Activated CD8-positive, alpha-beta T cell treated with anti-CD3 and anti-CD28 coated beads for 36 hours (primary cell): ENCODE measurements at regions not wholly inside any gene's neighbourhood (a gene's known extent, or its start where the extent isn't known, plus 50 kb on each side); places are given as distances from the start of the nearest gene placed in this dataset.

Source experiments
- ATAC-seq: fragments of 200-7000 bp; cut with Tn5 transposase; one replicate; pipeline ENCODE4 v1.10.0; 2021; ENCODE audit warnings: mild to moderate bottlenecking, moderate library complexity
- CTCF ChIA-PET: fragments of 350-600 bp; sonication (Branson Sonifier 250); formaldehyde crosslinking; loops from one replicate; lab custom pipeline; 2021; ENCODE audit warnings: antibody characterized with exemption; lab: Charles Lee
- POLR2A ChIA-PET: fragments of 350-600 bp; sonication (Branson Sonifier 250); formaldehyde crosslinking; loops from one replicate; lab custom pipeline; 2021; ENCODE audit warnings: antibody characterized with exemption; lab: Charles Lee
- DNase-seq: peaks from one replicate; pipeline ENCODE4 v3.0.0-alpha.2; 2020
- H3K27ac Mint-ChIP-seq: one replicate; pipeline ENCODE4 v1.8.0; 2021; ENCODE audit warnings: mild to moderate bottlenecking, mixed read lengths
- H3K27me3 Mint-ChIP-seq: one replicate; pipeline ENCODE4 v1.8.0; 2021; ENCODE audit warnings: mixed read lengths
- H3K36me3 Mint-ChIP-seq: one replicate; pipeline ENCODE4 v1.8.0; 2021; ENCODE audit warnings: low read depth, mixed read lengths
- H3K4me1 Mint-ChIP-seq: one replicate; pipeline ENCODE4 v1.8.0; 2021; ENCODE audit warnings: low read depth, mixed read lengths
- H3K4me3 Mint-ChIP-seq: one replicate; pipeline ENCODE4 v1.8.0; 2021; ENCODE audit warnings: mild to moderate bottlenecking, moderate library complexity, mixed read lengths
- H3K9me3 Mint-ChIP-seq: one replicate; pipeline ENCODE4 v1.8.0; 2021; ENCODE audit warnings: mixed read lengths
- intact Hi-C: fragments of 100-400 bp; cut with micrococcal nuclease; formaldehyde crosslinking; loops from one replicate; pipeline ENCODE4 v1.10.0; 2022
- TF ChIP-seq, protein P1 (sequence below): fragments of 200-600 bp; IDR thresholded peaks from one replicate; pipeline ENCODE4 v1.8.0; 2022; ENCODE audit warnings: antibody characterized with exemption, mild to moderate bottlenecking

DNA sequence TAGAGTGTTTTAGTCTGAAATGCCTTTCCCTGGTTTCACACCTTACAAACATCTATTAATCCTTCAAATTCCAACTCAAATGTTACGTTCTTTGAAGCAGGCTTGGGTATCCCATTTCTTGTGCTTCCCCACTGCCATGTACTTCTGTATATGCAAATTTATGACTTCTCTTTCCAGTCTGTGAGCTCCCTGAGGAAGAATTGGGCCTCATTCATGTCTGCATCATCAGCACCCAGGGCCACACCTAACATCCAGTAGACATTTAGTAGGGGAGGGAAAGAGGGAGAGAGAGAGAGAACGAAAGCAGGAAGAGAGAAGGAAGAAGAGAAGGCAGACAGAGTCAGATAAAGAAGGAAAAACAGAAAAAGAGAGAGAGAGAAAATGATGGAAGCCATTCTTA lies 53.3 kb upstream of the KY start:
- no peaks in the 10 kb centered on the region for H3K4me1 Mint-ChIP-seq
- no peak for ATAC-seq
- no peak for DNase-seq
- no peaks in the 10 kb centered on the region for H3K9me3 Mint-ChIP-seq
- ChIA-PET CTCF (no interaction called here), POLR2A (no interaction called here)
- TF ChIP-seq, protein P1, sequence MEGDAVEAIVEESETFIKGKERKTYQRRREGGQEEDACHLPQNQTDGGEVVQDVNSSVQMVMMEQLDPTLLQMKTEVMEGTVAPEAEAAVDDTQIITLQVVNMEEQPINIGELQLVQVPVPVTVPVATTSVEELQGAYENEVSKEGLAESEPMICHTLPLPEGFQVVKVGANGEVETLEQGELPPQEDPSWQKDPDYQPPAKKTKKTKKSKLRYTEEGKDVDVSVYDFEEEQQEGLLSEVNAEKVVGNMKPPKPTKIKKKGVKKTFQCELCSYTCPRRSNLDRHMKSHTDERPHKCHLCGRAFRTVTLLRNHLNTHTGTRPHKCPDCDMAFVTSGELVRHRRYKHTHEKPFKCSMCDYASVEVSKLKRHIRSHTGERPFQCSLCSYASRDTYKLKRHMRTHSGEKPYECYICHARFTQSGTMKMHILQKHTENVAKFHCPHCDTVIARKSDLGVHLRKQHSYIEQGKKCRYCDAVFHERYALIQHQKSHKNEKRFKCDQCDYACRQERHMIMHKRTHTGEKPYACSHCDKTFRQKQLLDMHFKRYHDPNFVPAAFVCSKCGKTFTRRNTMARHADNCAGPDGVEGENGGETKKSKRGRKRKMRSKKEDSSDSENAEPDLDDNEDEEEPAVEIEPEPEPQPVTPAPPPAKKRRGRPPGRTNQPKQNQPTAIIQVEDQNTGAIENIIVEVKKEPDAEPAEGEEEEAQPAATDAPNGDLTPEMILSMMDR = no peak
- intact Hi-C loops = no loop called here
- no peak overlapping the region for H3K27ac Mint-ChIP-seq
- no peaks in the 10 kb centered on the region for H3K36me3 Mint-ChIP-seq
- H3K27me3 Mint-ChIP-seq = no peaks in the 10 kb centered on the region
- no peak overlapping the region for H3K4me3 Mint-ChIP-seq

DNA sequence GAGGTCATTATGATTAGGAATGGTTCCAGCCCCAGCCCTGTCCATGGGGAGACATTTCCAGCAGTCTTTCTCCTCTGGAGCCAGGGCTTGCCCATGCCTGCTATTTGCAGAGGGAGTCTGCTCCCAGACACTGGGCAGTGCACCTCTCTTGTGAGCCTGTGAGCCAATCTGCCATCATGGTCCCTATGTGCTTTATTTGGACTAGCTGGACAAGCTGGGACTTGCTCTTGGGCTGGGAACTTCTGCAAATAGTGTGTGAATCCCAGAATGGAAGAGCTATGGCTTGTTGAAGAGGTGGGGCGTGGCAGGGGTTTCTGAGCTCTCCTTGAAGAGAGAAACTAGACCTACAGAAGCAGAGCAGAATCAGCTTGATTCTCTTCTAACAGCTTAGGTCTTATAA lies 53.7 kb upstream of the KY start:
- Mint-ChIP-seq H3K9me3 (no peaks in the 10 kb centered on the region), H3K27me3 (no peaks in the 10 kb centered on the region), H3K4me3 (no peak overlapping the region), H3K27ac (no peak overlapping the region), H3K36me3 (no peaks in the 10 kb centered on the region), H3K4me1 (no peaks in the 10 kb centered on the region)
- no peak for DNase-seq
- TF ChIP-seq, protein P1 = no peak
- intact Hi-C loops = no loop called here
- ChIA-PET POLR2A (no interaction called here), CTCF (no interaction called here)
- no peak for ATAC-seq

DNA sequence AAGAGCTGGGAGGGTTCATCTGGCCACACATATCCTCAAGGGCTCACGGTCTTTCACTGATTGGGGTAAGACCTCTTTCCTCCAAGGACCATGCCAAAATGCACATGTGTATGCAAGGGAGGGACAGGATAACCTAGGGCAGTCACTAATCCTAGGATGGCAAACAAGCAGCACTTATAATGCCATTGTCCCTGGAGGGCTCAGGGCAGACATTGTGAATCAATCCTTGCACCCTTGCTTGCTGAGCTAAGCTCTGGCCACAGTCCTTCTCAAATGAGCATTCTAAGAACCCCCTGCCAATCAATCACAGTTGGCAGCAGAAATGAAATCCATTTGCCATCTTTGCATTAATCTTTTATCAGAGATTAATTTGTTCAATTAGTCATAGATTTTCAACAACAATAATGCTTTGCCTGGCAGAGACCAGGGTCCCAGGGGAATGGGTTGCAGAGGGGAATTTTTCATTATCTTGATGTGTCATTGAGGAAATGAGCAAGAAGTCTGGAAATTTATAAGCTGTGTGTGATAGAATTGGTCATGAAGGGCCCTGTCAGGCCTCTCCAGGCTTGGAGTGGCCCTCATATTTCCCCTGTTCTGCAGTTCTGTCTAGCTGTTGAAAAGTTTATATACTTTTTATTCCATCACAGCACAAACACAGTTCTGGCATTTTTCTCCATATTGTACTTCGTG lies 57.2 kb upstream of the KY start:
- H3K4me3 Mint-ChIP-seq = no peak overlapping the region

GRCh38 chr3:134708671-134709070 lies 57.8 kb upstream of the KY start:
- no peak for DNase-seq
- Mint-ChIP-seq H3K27ac (no peak overlapping the region), H3K4me1 (no peaks in the 10 kb centered on the region), H3K36me3 (no peaks in the 10 kb centered on the region), H3K4me3 (no peak overlapping the region), H3K9me3 (no peaks in the 10 kb centered on the region), H3K27me3 (no peaks in the 10 kb centered on the region)
- POLR2A ChIA-PET = no interaction called here
- TF ChIP-seq, protein P1 = no peak
- CTCF ChIA-PET = interaction anchor here (2.1 kb wide), 1 partner anchor 108 kb away, joined by 5 read pairs; no protein-coding TSS in a partner anchor
- intact Hi-C loops = no loop called here
- ATAC-seq = no peak

More for the DNA sequence above, 57.2 kb upstream of the KY start:
- intact Hi-C loops = no loop called here
- no peaks in the 10 kb centered on the region for H3K9me3 Mint-ChIP-seq
- no peak overlapping the region for H3K27ac Mint-ChIP-seq
- DNase-seq (no peak), ATAC-seq (no peak)
- TF ChIP-seq, protein P1 = no peak
- ChIA-PET CTCF (interaction anchor here (2.1 kb wide), 1 partner anchor 108 kb away, joined by 5 read pairs; no protein-coding TSS in a partner anchor), POLR2A (no interaction called here)
- no peaks in the 10 kb centered on the region for H3K4me1 Mint-ChIP-seq
- no peaks in the 10 kb centered on the region for H3K27me3 Mint-ChIP-seq
- H3K36me3 Mint-ChIP-seq = no peaks in the 10 kb centered on the region

DNA sequence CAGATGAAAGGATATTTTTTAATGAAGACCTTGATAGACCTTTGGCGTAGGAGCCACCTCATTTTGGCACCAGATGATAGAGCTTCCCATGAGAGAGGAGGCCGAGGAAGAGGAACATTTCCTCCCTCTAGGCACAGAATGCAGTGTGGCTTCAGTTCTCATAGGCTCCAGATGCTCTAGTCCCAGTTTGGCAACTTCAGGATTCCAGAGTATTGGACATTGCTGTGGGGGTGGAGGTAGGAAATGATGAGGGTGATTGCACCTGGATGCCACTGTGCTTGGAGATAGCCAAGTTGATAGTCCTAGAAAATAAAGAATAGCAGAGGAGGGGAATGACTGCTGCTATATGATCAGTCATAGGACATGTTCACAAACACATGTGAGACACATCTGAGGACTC lies 58.3 kb upstream of the KY start:
- H3K27me3 Mint-ChIP-seq = no peaks in the 10 kb centered on the region
- H3K4me3 Mint-ChIP-seq = no peak overlapping the region
- TF ChIP-seq, protein P1 = no peak
- intact Hi-C loops = no loop called here
- CTCF ChIA-PET = no interaction called here
- no peak for ATAC-seq
- no peak for DNase-seq
- no peak overlapping the region for H3K27ac Mint-ChIP-seq
- POLR2A ChIA-PET = no interaction called here
- no peaks in the 10 kb centered on the region for H3K4me1 Mint-ChIP-seq
- no peaks in the 10 kb centered on the region for H3K36me3 Mint-ChIP-seq
- H3K9me3 Mint-ChIP-seq = no peaks in the 10 kb centered on the region
